PC-9 (cell line): ENCODE measurements at regions not wholly inside any gene's neighbourhood (a gene's known extent, or its start where the extent isn't known, plus 50 kb on each side); places are given as distances from the start of the nearest gene placed in this dataset.

ENCODE experiments used
- BruUV-seq: library from RNA; stranded (reverse); fragments of 400-500 nt; replicated peaks from 2 replicates; lab custom pipeline; 2021; lab: Mats Ljungman, UMichigan
- CTCF ChIA-PET: fragments of 300-600 bp; sonication (Branson Sonifier 250); formaldehyde crosslinking; loops from one replicate; lab custom pipeline; 2022; ENCODE audit warnings: antibody characterized with exemption; lab: Charles Lee
- POLR2A ChIA-PET: fragments of 300-600 bp; sonication (Branson Sonifier 250); formaldehyde crosslinking; loops from one replicate; lab custom pipeline; 2022; ENCODE audit warnings: antibody characterized with exemption; ENCODE audit not compliant: unreplicated experiment; lab: Charles Lee
- DNase-seq, 2 experiments: peaks; one replicate each; pipeline versions ENCODE4 v3.0.0 to v3.0.0-alpha.2; 2015 to 2022; ENCODE audit warnings: mixed read lengths in 1 of 2
- H2AFZ ChIP-seq: fragments of 200-600 bp; sonication (generic); 2 replicates; pipeline ENCODE4 v1.8.1; 2017; ENCODE audit warnings: antibody characterized with exemption
- H3F3A ChIP-seq: fragments of 200-600 bp; sonication (generic); 2 replicates; pipeline ENCODE4 v1.8.1; 2017; ENCODE audit warnings: antibody characterized with exemption, mild to moderate bottlenecking, low read depth; ENCODE audit not compliant: insufficient read depth
- H3K27ac ChIP-seq: fragments of 200-600 bp; sonication (generic); 2 replicates; pipeline ENCODE4 v1.6.1; 2016; ENCODE audit warnings: mixed run types
- H3K27me3 ChIP-seq: fragments of 200-600 bp; sonication (generic); 2 replicates; pipeline ENCODE4 v1.6.1; 2016; ENCODE audit warnings: low read depth, mixed run types; ENCODE audit not compliant: insufficient read depth
- H3K36me3 ChIP-seq: fragments of 200-600 bp; sonication (generic); 2 replicates; pipeline ENCODE4 v1.6.1; 2016; ENCODE audit warnings: low read depth, mixed run types
- H3K4me1 ChIP-seq: fragments of 200-600 bp; sonication (generic); replicated peaks from 2 replicates; pipeline ENCODE4 v1.6.1; 2016; ENCODE audit warnings: mixed run types; ENCODE audit not compliant: insufficient read depth
- H3K4me2 ChIP-seq: fragments of 200-600 bp; sonication (generic); 2 replicates; pipeline ENCODE4 v1.6.1; 2017; ENCODE audit warnings: mixed run types
- H3K4me3 ChIP-seq: fragments of 200-600 bp; sonication (generic); 2 replicates; pipeline ENCODE4 v1.6.1; 2016; ENCODE audit warnings: mixed run types
- H3K79me2 ChIP-seq: fragments of 200-600 bp; sonication (generic); 2 replicates; pipeline ENCODE4 v1.6.1; 2017; ENCODE audit warnings: low read depth, mixed run types
- H3K9me2 ChIP-seq: fragments of 200-600 bp; sonication (generic); 2 replicates; pipeline ENCODE4 v1.8.1; 2017; ENCODE audit warnings: mild to moderate bottlenecking; ENCODE audit not compliant: insufficient read depth
- H3K9me3 ChIP-seq: fragments of 200-600 bp; sonication (generic); 2 replicates; pipeline ENCODE4 v1.8.1; 2016; ENCODE audit warnings: low read depth; ENCODE audit not compliant: insufficient read depth
- H4K20me1 ChIP-seq: fragments of 200-600 bp; sonication (generic); 2 replicates; pipeline ENCODE4 v1.8.1; 2017; ENCODE audit not compliant: insufficient read depth
- EZH2 ChIP-seq: fragments of 200-600 bp; sonication (generic); IDR thresholded peaks from 2 replicates; pipeline ENCODE4 v1.8.0; 2017; ENCODE audit warnings: antibody characterized with exemption, low read depth
- intact Hi-C: fragments of 100-400 bp; cut with micrococcal nuclease; formaldehyde crosslinking; loops from one replicate; pipeline ENCODE4 v1.10.0; 2022; ENCODE audit not compliant: unreplicated experiment
- TF ChIP-seq, protein P1 (sequence below): fragments of 200-600 bp; sonication (generic); conservative IDR thresholded peaks from 2 replicates; pipeline ENCODE4 v1.6.1; 2017; ENCODE audit warnings: mixed run types, antibody characterized with exemption, mild to moderate bottlenecking, moderate library complexity

DNA sequence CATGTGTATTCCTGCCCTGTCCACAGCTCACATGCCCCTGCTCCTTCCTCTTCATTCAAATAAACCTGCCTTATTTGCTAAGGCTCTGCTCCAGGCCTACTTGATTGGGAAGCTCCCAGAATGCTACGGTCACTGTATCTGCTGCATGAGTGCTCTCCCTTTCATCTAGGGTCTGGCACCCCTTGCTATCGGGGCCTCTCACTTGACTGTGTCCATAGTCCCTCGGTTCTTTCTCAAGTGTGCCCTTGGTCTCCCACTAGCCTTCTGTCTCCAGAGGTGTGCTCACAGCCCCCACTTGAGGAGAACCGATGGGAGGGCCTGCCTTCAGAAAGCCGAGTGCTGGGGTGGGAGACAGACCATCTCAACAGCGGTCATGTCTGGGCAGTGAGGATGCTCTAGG lies 57.4 kb upstream of the NMNAT3 start:
- H3K36me3 ChIP-seq = no peaks in the 10 kb centered on the region
- H3K27me3 ChIP-seq = peaks cover 37% of the 10 kb centered on the region
- H3K4me2 ChIP-seq = no peak overlapping the region
- CTCF ChIA-PET = no interaction called here
- H3K4me3 ChIP-seq = no peak overlapping the region
- H3K9me3 ChIP-seq = no peaks in the 10 kb centered on the region
- H3K27ac ChIP-seq = no peak overlapping the region
- H3K4me1 ChIP-seq = no peaks in the 10 kb centered on the region
- intact Hi-C loops = no loop called here
- H3F3A ChIP-seq = no peaks in the 10 kb centered on the region
- H2AFZ ChIP-seq = no peak overlapping the region
- H3K79me2 ChIP-seq = no peaks in the 10 kb centered on the region
- no peak for DNase-seq
- H3K9me2 ChIP-seq = no peaks in the 10 kb centered on the region
- POLR2A ChIA-PET = no interaction called here
- no peaks in the 10 kb centered on the region for H4K20me1 ChIP-seq
- TF ChIP-seq, protein P1, sequence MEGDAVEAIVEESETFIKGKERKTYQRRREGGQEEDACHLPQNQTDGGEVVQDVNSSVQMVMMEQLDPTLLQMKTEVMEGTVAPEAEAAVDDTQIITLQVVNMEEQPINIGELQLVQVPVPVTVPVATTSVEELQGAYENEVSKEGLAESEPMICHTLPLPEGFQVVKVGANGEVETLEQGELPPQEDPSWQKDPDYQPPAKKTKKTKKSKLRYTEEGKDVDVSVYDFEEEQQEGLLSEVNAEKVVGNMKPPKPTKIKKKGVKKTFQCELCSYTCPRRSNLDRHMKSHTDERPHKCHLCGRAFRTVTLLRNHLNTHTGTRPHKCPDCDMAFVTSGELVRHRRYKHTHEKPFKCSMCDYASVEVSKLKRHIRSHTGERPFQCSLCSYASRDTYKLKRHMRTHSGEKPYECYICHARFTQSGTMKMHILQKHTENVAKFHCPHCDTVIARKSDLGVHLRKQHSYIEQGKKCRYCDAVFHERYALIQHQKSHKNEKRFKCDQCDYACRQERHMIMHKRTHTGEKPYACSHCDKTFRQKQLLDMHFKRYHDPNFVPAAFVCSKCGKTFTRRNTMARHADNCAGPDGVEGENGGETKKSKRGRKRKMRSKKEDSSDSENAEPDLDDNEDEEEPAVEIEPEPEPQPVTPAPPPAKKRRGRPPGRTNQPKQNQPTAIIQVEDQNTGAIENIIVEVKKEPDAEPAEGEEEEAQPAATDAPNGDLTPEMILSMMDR = no peak
- TF ChIP-seq EZH2 = no peak
- no TSS peak for BruUV-seq

DNA sequence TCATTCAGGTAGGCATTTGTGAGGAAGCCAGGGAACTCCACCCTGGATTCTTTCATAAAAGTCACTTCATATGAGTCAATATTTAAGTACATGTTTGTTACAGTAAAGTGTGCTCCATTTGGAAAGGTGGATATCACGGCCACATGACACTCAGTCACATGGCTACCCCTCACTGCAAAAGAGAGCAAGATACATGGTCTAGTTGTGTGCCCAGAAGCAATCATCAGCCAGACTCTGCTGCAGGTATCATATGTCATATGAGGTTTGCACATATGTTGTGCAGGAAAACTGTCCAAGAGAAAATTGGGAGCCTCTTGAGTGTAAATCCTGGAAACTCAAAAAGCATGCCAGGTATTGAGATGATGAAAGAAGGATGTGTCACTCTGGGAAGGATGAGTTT lies 55.0 kb upstream of the NMNAT3 start:
- no TSS peak for BruUV-seq
- H3F3A ChIP-seq = no peaks in the 10 kb centered on the region
- H3K36me3 ChIP-seq = no peaks in the 10 kb centered on the region
- H3K4me1 ChIP-seq = no peaks in the 10 kb centered on the region
- no peak overlapping the region for H2AFZ ChIP-seq
- no peak overlapping the region for H3K27ac ChIP-seq
- H3K79me2 ChIP-seq = no peaks in the 10 kb centered on the region
- no peak overlapping the region for H3K4me2 ChIP-seq
- no peak for DNase-seq
- no peaks in the 10 kb centered on the region for H3K9me2 ChIP-seq
- CTCF ChIA-PET = no interaction called here
- no peaks in the 10 kb centered on the region for H4K20me1 ChIP-seq
- POLR2A ChIA-PET = no interaction called here
- intact Hi-C loops = no loop called here
- no peak overlapping the region for H3K4me3 ChIP-seq
- no peak for TF ChIP-seq EZH2
- TF ChIP-seq, protein P1 = no peak
- peaks cover 41% of the 10 kb centered on the region for H3K27me3 ChIP-seq
- no peaks in the 10 kb centered on the region for H3K9me3 ChIP-seq

DNA sequence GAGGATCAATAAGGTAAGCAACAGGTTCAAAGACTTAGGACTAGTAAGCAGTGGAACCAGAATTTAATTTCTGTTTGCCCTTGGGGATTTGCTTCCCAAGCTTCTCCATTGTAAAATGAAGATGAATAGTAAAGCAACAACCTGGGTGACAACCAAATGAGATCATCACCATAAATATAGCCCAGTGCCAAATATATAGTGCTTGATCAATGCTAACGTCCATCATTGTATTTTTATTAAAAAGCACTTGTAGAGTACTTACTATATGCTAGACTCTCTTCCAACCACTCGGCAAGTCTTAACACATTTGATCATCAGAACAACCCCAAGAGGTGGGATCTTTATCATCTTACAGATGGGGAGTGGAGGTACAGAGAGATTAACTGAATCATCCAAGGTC lies 51.5 kb upstream of the NMNAT3 start:
- Histone ChIP-seq H3K36me3 (no peaks in the 10 kb centered on the region), H3K4me2 (no peak overlapping the region), H4K20me1 (no peaks in the 10 kb centered on the region), H3K9me3 (no peaks in the 10 kb centered on the region), H3K79me2 (no peaks in the 10 kb centered on the region), H2AFZ (no peak overlapping the region), H3K27me3 (peaks cover 35% of the 10 kb centered on the region), H3K4me3 (no peak overlapping the region), H3F3A (no peaks in the 10 kb centered on the region), H3K9me2 (no peaks in the 10 kb centered on the region), H3K27ac (no peak overlapping the region), H3K4me1 (no peaks in the 10 kb centered on the region)
- POLR2A ChIA-PET = no interaction called here
- intact Hi-C loops = no loop called here
- CTCF ChIA-PET = no interaction called here
- BruUV-seq = no TSS peak
- TF ChIP-seq, protein P1 = no peak
- TF ChIP-seq EZH2 = no peak
- DNase-seq = no peak
